ENCODE measurements at regions not wholly inside any gene's neighbourhood (a gene's known extent, or its start where the extent isn't known, plus 50 kb on each side); places are given as distances from the start of the nearest gene placed in this dataset.

DNA sequence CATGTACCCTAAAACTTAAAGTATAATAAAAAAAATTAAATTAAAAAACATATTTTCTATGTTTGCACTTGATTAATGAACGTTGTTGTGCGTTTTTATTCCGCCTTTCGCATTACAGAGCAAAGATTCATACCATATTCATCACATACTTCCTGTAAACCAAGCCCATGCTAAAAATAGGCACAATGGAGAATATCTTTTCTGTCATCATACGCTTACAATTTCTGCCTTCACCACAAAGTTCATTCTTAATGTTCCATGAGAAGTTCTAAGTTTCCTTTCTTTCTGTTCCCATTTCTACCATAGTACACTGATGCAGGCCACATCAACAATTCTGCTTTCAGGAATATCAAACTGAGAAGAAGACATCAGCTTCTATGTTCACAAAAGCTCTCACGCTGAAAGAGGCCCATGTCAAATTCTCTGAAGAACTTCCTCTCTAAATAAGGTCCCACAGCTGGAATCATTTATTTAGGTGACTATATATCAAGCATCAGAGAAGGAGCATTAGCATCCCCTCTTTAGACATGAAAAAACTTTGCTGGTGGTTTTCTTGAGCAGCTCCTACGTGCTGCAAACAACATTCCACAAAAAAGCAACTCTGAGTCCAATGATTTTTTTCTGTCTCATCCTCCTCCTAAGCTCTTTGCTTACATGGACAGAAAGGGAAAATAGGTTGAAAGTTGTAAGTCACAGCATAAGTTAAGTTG lies 456.4 kb downstream of the CDH10 start:
- no peak for DNase-seq
- no peak for ATAC-seq
- TF ChIP-seq, protein P1, sequence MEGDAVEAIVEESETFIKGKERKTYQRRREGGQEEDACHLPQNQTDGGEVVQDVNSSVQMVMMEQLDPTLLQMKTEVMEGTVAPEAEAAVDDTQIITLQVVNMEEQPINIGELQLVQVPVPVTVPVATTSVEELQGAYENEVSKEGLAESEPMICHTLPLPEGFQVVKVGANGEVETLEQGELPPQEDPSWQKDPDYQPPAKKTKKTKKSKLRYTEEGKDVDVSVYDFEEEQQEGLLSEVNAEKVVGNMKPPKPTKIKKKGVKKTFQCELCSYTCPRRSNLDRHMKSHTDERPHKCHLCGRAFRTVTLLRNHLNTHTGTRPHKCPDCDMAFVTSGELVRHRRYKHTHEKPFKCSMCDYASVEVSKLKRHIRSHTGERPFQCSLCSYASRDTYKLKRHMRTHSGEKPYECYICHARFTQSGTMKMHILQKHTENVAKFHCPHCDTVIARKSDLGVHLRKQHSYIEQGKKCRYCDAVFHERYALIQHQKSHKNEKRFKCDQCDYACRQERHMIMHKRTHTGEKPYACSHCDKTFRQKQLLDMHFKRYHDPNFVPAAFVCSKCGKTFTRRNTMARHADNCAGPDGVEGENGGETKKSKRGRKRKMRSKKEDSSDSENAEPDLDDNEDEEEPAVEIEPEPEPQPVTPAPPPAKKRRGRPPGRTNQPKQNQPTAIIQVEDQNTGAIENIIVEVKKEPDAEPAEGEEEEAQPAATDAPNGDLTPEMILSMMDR (IDR thresholded peaks at IDR 0.05), result no peak
- Histone ChIP-seq H3K9me3 (no peaks in the 10 kb centered on the region), H3K4me3 (no peak overlapping the region), H3K4me1 (ENCODE audit: low read depth) (no peaks in the 10 kb centered on the region), H3K36me3 (ENCODE audit: low read depth) (no peaks in the 10 kb centered on the region)
- intact Hi-C loops (cut with DNase I, micrococcal nuclease), result no loop called here

DNA sequence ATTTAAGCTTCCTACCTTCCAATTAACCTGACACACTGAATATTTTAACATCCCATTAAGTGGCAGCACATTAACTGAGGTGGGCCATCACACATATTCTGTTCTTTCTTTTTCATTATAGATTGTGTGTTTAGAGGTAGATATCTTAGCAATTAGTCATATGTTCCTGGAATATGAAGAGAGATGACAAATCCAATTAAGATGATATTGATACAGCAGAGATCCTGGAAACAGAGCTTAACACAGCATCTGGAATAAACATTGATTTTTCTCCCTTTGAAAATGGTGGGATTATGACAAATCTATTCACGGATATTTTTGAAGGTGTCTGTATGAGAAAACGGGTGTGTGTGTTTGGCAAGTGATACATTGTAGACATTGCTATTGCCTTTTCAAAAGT lies 448.0 kb downstream of the CDH10 start:
- DNase-seq (no peak), ATAC-seq (no peak)
- no peaks in the 10 kb centered on the region for H3K4me1 ChIP-seq (ENCODE audit: low read depth)
- TF ChIP-seq, protein P1 (IDR thresholded peaks at IDR 0.05), result no peak
- no peak overlapping the region for H3K4me3 ChIP-seq
- no peaks in the 10 kb centered on the region for H3K9me3 ChIP-seq
- H3K36me3 ChIP-seq (ENCODE audit: low read depth), result no peaks in the 10 kb centered on the region
- intact Hi-C loops (cut with DNase I, micrococcal nuclease), result no loop called here

DNA sequence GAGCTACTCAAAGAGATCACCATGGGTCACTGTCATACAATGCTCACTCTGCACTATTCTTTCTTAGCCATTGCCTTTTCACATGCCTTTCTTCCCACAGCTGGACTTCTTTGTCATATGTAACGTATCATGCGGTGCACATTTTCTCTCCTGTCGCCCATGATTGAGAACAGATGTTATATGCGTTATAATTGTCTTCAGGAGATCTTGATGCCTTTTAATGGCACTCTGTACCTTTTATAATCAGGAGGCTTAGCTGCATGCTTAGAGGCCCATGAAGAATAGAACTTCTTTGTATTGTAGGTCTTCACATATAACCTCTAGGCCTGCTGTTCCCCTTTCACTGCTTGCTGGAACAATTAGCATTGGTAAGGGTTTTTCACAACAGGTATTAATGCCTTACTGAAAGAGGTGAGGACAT lies 436.1 kb downstream of the CDH10 start:
- intact Hi-C loops (cut with DNase I, micrococcal nuclease), result no loop called here
- ATAC-seq (no peak), DNase-seq (no peak)
- TF ChIP-seq, protein P1 (IDR thresholded peaks at IDR 0.05), result no peak
- Histone ChIP-seq H3K4me3 (no peak overlapping the region), H3K4me1 (ENCODE audit: low read depth) (no peaks in the 10 kb centered on the region), H3K36me3 (ENCODE audit: low read depth) (no peaks in the 10 kb centered on the region), H3K9me3 (no peaks in the 10 kb centered on the region)

DNA sequence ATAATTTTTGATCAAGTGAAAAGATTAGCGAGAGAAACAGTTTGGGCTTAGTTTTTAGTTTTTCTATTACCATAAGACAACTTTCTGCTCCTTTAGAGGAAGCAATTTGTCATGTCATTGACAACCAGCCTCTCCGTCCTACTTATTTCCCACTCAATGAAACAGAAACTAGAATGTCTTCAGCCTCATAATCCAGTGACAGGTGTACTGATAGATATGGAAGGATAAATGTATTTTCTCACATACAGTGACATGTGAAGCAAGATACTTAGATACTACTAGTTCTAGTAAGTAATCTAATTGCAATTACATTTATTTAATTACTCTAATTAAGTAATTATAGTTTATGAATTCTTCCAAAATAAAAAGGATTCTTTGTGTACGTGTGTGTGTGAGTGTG lies 429.7 kb downstream of the CDH10 start:
- ATAC-seq (no peak), DNase-seq (no peak)
- TF ChIP-seq, protein P1 (IDR thresholded peaks at IDR 0.05), result no peak
- intact Hi-C loops (cut with DNase I, micrococcal nuclease), result no loop called here
- H3K4me1 ChIP-seq (ENCODE audit: low read depth), result no peaks in the 10 kb centered on the region
- no peak overlapping the region for H3K4me3 ChIP-seq
- no peaks in the 10 kb centered on the region for H3K9me3 ChIP-seq
- H3K36me3 ChIP-seq (ENCODE audit: low read depth), result no peaks in the 10 kb centered on the region

DNA sequence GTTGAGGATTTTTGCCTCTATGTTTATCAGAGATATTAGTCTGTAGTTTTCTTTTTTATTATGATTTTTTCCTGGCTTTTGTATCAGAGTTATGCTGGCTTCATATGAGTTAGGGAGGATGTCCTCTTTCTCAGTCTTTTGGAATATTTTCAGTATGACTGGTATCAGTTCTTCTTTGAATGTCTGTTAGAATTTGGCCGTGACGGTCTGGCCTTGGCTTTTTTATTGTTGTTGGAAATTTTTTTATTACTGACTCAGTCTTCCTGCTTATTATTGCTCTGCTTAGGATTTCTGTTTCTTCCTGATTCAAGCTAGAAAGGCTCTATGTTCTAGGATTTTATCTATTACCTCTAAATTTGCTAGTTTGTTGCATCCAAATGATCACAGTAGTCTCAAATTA lies 421.9 kb downstream of the CDH10 start:
- no peaks in the 10 kb centered on the region for H3K9me3 ChIP-seq
- no peaks in the 10 kb centered on the region for H3K36me3 ChIP-seq (ENCODE audit: low read depth)
- intact Hi-C loops (cut with DNase I, micrococcal nuclease), result no loop called here
- DNase-seq (no peak), ATAC-seq (no peak)
- TF ChIP-seq, protein P1 (IDR thresholded peaks at IDR 0.05), result no peak
- no peak overlapping the region for H3K4me3 ChIP-seq
- no peaks in the 10 kb centered on the region for H3K4me1 ChIP-seq (ENCODE audit: low read depth)

DNA sequence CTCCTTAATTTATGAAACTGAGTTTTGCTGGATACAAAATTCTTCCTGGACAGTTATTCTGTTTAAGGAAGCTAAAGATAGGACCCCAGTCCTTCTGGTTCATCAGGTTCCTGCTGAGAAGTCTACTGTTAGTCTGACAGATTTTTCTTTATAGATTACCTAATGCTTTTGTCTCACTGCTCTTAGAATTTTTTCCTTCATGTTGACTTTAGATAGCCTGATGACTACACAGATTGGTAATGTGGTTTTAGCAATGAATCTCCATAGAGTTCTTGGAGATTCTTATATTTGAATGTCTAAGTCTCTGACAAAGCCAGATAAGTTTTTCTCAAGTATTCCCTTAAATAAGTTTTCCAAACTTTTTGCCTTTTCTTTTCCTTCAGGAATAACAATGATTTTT lies 419.7 kb downstream of the CDH10 start:
- ATAC-seq (no peak), DNase-seq (no peak)
- TF ChIP-seq, protein P1 (IDR thresholded peaks at IDR 0.05), result no peak
- intact Hi-C loops (cut with DNase I, micrococcal nuclease), result no loop called here
- H3K4me1 ChIP-seq (ENCODE audit: low read depth), result no peaks in the 10 kb centered on the region
- no peaks in the 10 kb centered on the region for H3K9me3 ChIP-seq
- no peaks in the 10 kb centered on the region for H3K36me3 ChIP-seq (ENCODE audit: low read depth)
- no peak overlapping the region for H3K4me3 ChIP-seq
